Gastroesophageal sphincter (tissue), 4 donors: ENCODE measurements at regions not wholly inside any gene's neighbourhood (a gene's known extent, or its start where the extent isn't known, plus 50 kb on each side); places are given as distances from the start of the nearest gene placed in this dataset.

Experiments
- ATAC-seq: fragments of 150-250 bp; one replicate; pipeline ENCODE4 v1.9.1; 2016; ENCODE audit warnings: mild to moderate bottlenecking, moderate library complexity
- H3K27ac ChIP-seq, 4 donors: fragments of 200-600 bp; sonication (generic) in 3 of 4; 1 replicate in 3 of 4; 2 replicates in 1 of 4; pipeline ENCODE4 v1.5.1; 2016 to 2019
- H3K27me3 ChIP-seq: fragments of 200-600 bp; sonication (generic); one replicate; pipeline ENCODE4 v1.5.1; 2019
- H3K36me3 ChIP-seq, 2 donors: fragments of 200-600 bp; sonication (generic); one replicate each; pipeline ENCODE4 v1.5.1; 2019; ENCODE audit warnings: control low read depth in 1 of 2
- H3K4me1 ChIP-seq, 3 donors: fragments of 200-600 bp; sonication (generic); 1 replicate in 2 of 3; 2 replicates in 1 of 3; pipeline ENCODE4 v1.5.1; 2016 to 2019; ENCODE audit warnings: control low read depth in 2 of 3
- H3K4me3 ChIP-seq, 2 donors: fragments of 200-600 bp; sonication (generic); one replicate each; pipeline ENCODE4 v1.5.1; 2019; ENCODE audit warnings: mild to moderate bottlenecking in 1 of 2, moderate library complexity in 1 of 2
- H3K9me3 ChIP-seq, 3 donors: fragments of 200-600 bp; sonication (generic); one replicate each; pipeline ENCODE4 v1.5.1; 2017 to 2019; ENCODE audit warnings: control low read depth in 2 of 3
- CTCF ChIP-seq, 4 experiments: fragments of 200-600 bp in 2 of 4; fragments of 450-650 bp in 2 of 4; sonication (generic) in 1 of 4; IDR thresholded peaks; one replicate each; pipeline ENCODE4 v1.5.1; 2017 to 2019; ENCODE audit warnings: antibody characterized with exemption in 4 of 4, mild to moderate bottlenecking in 2 of 4, moderate library complexity in 2 of 4
- EP300 ChIP-seq: sonication (generic); formaldehyde crosslinking; IDR thresholded peaks from one replicate; pipeline ENCODE4 v1.6.1; 2017; ENCODE audit warnings: antibody characterized with exemption, mild to moderate bottlenecking
- POLR2A ChIP-seq, 2 donors: fragments of 450-650 bp; IDR thresholded peaks; one replicate each; pipeline ENCODE4 v1.6.1; 2017; ENCODE audit warnings: antibody characterized with exemption in 2 of 2, mild to moderate bottlenecking in 2 of 2, moderate library complexity in 1 of 2
- POLR2AphosphoS5 ChIP-seq: sonication (generic); formaldehyde crosslinking; IDR thresholded peaks from one replicate; pipeline ENCODE4 v1.6.1; 2017; ENCODE audit warnings: antibody characterized with exemption
- WGBS, 2 donors: methylation state at CpG; one replicate each; pipeline ENCODE4 v1.1.5; 2018; ENCODE audit warnings: low coverage in 1 of 2; 5-methylcytosine and 5-hydroxymethylcytosine counted together

GRCh38 chr5:66469684-66470083 is 126.5 kb upstream of the MAST4 start:
- 90 to 93% methylated on average over 1 of the region's 1 CpG for WGBS, 2 donors
- Histone ChIP-seq H3K27me3 (no peaks in the 10 kb centered on the region), H3K9me3 (peaks cover 0 to 9% (median 0%) of the 10 kb centered on the region in 3 donors), H3K27ac (no peak overlapping the region), H3K4me3 (no peak overlapping the region), H3K36me3 (no peaks in the 10 kb centered on the region), H3K4me1 (no peaks in the 10 kb centered on the region)
- TF ChIP-seq POLR2A (IDR thresholded peaks at IDR 0.05) (no peak), POLR2AphosphoS5 (no peak), CTCF (IDR thresholded peaks at IDR 0.05) (no peak), EP300 (no peak)
- ATAC-seq, result no peak

GRCh38 chr5:66472010-66472409 is 124.2 kb upstream of the MAST4 start:
- H3K9me3 ChIP-seq, result peaks cover 0 to 9% (median 0%) of the 10 kb centered on the region in 3 donors
- TF ChIP-seq EP300 (no peak), POLR2AphosphoS5 (no peak), CTCF (IDR thresholded peaks at IDR 0.05) (no peak), POLR2A (IDR thresholded peaks at IDR 0.05) (no peak)
- H3K27ac ChIP-seq, result no peak overlapping the region
- ATAC-seq, result no peak
- H3K4me1 ChIP-seq, result no peaks in the 10 kb centered on the region
- no peaks in the 10 kb centered on the region for H3K27me3 ChIP-seq
- 60 to 80% methylated on average over 1 of the region's 1 CpG for WGBS, 2 donors
- no peaks in the 10 kb centered on the region for H3K36me3 ChIP-seq
- H3K4me3 ChIP-seq, result no peak overlapping the region

GRCh38 chr5:66475731-66476130 is 120.5 kb upstream of the MAST4 start:
- 71 to 88% methylated on average over 3 of the region's 4 CpGs for WGBS, 2 donors
- TF ChIP-seq EP300, result no peak
- no peak for TF ChIP-seq POLR2A (IDR thresholded peaks at IDR 0.05)
- no peak for TF ChIP-seq CTCF (IDR thresholded peaks at IDR 0.05)
- no peak for TF ChIP-seq POLR2AphosphoS5
- Histone ChIP-seq H3K27me3 (no peaks in the 10 kb centered on the region), H3K27ac (no peak overlapping the region), H3K4me1 (no peaks in the 10 kb centered on the region), H3K9me3 (no peaks in the 10 kb centered on the region), H3K4me3 (no peak overlapping the region), H3K36me3 (no peaks in the 10 kb centered on the region)
- no peak for ATAC-seq

- no peaks in the 10 kb centered on the region for H3K36me3 ChIP-seq
- no peak overlapping the region for H3K4me3 ChIP-seq
- no peak for ATAC-seq
- H3K27me3 ChIP-seq, result no peaks in the 10 kb centered on the region
- H3K27ac ChIP-seq, result no peak overlapping the region
- TF ChIP-seq POLR2AphosphoS5 (no peak), EP300 (no peak), POLR2A (IDR thresholded peaks at IDR 0.05) (no peak), CTCF (IDR thresholded peaks at IDR 0.05) (no peak)
- H3K4me1 ChIP-seq, result no peaks in the 10 kb centered on the region
- 89 to 100% methylated on average over 1 to 2 of the region's 2 CpGs for WGBS, 2 donors
- peaks cover 0 to 12% (median 0%) of the 10 kb centered on the region in 3 donors for H3K9me3 ChIP-seq
Observed at GRCh38 chr5:66477596-66477995, 118.6 kb upstream of the MAST4 start.

- Histone ChIP-seq H3K4me1 (no peaks in the 10 kb centered on the region), H3K27me3 (no peaks in the 10 kb centered on the region), H3K4me3 (no peak overlapping the region), H3K9me3 (peaks cover 0 to 18% (median 0%) of the 10 kb centered on the region in 3 donors), H3K36me3 (no peaks in the 10 kb centered on the region), H3K27ac (no peak overlapping the region)
- 60 to 64% methylated on average over 5 of the region's 5 CpGs for WGBS, 2 donors
- TF ChIP-seq CTCF (IDR thresholded peaks at IDR 0.05), result no peak
- no peak for TF ChIP-seq EP300
- TF ChIP-seq POLR2A (IDR thresholded peaks at IDR 0.05), result no peak
- no peak for TF ChIP-seq POLR2AphosphoS5
- no peak for ATAC-seq
Observed at GRCh38 chr5:66494437-66494836, 101.8 kb upstream of the MAST4 start.
